ENCODE measurements at regions not wholly inside any gene's neighbourhood (a gene's known extent, or its start where the extent isn't known, plus 50 kb on each side); places are given as distances from the start of the nearest gene placed in this dataset.

GRCh38 chr12:107474099-107474498, 211.5 kb upstream of the PWP1 start:
- no peak for DNase-seq (ENCODE audit: low read depth)

GRCh38 chr12:107474639-107475539, 210.7 kb upstream of the PWP1 start:
- no peak for DNase-seq (ENCODE audit: low read depth)

GRCh38 chr12:107475900-107476299, 209.7 kb upstream of the PWP1 start:
- no peak for DNase-seq (ENCODE audit: low read depth)

DNA sequence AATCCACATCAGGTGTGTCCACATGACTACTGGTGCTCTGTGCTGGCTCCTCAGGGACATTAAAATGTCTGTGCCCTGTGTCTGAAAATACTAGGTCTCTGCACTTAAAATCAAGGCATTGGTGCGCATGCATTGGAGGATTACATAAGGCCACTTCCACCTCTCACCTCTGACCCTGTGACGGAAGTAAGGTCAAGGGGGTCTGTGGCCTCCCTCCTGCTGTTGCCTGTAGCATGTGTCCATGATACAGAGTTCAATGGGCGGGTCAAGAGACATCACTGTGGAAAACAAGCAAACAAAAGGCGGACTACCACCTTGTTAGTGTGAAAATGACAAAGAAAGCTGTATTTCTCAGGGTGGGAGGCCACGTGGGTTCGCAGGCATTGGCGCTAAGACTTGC, 208.6 kb upstream of the PWP1 start:
- no peak for DNase-seq (ENCODE audit: low read depth)

- DNase-seq (ENCODE audit: low read depth): no peak
Measured at GRCh38 chr12:107477947-107478610, 207.5 kb upstream of the PWP1 start.

DNA sequence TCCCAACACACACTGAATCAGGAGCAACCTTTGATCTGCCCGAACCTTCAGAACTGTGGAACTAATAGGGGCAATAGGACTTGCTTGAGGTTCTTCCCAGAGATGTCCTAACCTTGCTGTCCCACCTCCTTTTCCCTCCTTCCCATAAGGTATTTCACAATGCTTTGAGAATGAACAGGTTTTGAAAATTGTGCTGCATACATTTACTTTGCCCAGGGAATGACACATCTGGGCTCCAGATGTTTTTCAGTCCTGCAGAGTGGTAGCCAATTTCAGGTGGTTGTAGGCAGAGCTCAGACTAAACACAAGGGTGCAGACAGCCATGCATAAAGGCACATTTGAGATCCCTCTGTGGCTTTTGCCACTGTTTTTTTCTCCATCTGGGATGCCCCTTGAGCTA, 206.7 kb upstream of the PWP1 start:
- DNase-seq (ENCODE audit: low read depth): peak; percentile 4

- no peak for DNase-seq (ENCODE audit: low read depth)
Measured at GRCh38 chr12:107480836-107481608, 204.6 kb upstream of the PWP1 start.

DNA sequence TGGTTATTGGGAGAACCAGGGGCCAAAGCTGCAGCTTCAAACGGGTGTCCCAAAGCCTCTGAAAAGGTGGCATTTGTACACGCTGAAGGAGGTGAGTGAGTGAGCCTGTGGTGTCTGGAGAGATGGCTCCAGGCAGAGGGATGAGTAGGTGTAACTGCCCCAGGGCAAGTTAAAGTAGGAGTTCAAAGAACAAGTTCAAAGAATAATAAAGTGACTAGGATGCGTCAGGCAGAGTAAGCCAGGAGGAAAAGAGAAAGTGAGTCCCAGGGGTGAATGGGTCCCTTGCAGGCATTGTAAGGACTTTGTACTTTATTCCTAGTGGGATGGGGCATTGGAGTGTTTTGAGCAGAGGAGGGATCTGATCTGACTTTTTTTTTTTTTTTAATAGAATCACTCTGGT, 201.4 kb upstream of the PWP1 start:
- no peak for DNase-seq (ENCODE audit: low read depth)

DNA sequence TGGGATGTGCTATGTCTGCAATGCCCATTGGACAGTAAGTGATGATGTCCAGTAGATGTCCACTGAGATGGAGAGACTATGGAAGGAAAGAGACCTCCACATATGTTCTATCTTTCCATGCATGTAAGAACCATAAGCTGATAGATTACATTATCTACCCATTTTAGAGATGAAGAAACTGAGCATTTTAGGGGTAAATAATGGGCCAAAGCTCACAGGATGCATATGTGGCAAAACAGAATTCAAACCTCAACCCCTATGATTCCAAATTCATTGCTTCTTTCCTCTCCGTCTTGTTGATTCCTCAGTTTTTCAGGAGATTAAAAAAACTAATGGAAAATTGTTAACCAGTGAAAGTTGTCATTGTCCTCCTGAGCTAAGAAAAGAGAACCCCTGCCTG, 200.7 kb upstream of the PWP1 start:
- no peak for DNase-seq (ENCODE audit: low read depth)

DNA sequence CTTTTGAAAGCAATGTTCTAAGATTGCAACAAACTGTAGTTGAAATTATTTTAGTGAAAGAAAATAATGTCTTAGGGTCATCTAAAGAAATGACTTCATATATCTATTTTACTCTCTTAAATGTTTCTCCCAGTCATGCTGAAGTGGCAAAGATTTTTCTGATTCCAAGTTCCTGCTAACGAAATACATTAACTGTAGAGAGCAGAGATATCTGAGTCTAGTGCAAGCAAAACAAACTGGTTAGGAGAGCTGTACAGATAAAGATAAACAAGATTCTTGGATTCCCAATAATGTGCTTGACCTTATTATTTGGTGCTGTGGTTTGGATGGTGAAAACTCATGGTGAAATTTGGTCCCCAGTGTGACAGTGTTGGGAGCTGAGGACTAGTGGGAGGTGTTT, 199.9 kb upstream of the PWP1 start:
- DNase-seq (ENCODE audit: low read depth): no peak

GRCh38 chr12:107486140-107486892, 199.3 kb upstream of the PWP1 start:
- DNase-seq (ENCODE audit: low read depth): no peak

DNA sequence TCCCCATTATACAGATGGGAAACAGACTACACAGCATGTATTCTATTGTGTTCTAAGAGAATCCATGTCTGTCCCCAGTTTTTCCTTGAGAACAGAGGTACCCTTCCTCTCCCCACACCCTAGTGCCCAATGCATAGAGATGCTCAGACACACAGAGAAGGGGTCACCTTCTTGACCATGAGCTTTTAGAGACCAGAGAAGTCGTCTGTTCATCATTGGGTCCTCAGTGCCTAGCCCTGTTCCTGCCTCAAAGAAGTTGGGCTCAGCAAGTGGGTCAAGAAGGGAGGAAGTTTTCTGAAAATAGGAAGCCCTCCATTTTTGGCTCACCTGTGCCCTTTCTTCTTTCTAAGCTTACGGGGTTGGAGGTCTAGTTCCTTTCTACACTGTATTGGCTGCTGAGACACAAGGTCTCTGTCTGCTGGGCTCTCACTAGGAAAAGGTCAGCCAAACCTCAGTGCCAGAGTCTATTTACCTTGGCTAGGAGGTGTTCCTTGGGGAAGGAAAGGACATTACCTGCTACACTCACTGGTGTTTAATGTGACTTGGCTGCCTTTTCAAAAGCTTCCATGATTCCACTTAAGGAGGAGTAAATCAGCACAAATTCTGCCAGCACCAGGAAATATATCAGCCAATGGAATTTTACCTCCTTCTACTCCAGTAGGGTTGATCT, 198.5 kb upstream of the PWP1 start:
- no peak for DNase-seq (ENCODE audit: low read depth)

DNA sequence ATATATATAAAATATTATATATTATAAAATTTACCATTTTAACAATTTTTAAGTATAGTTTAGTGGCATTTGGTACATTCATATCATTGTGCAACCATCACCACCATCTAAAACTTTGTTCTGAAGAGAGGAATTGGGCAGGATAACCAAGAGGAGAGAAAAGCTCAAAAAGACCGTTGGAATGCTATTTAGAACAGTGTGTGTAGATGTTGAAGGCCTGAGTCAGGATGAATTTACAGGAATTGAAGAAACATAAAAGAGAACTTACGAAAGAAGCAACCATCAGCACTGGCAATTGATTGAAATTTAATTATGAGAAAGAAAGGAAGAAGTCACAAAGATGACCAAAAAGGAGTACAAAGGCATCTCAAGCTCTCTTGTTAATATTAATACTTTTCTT, 196.9 kb upstream of the PWP1 start:
- DNase-seq (ENCODE audit: low read depth): no peak

DNA sequence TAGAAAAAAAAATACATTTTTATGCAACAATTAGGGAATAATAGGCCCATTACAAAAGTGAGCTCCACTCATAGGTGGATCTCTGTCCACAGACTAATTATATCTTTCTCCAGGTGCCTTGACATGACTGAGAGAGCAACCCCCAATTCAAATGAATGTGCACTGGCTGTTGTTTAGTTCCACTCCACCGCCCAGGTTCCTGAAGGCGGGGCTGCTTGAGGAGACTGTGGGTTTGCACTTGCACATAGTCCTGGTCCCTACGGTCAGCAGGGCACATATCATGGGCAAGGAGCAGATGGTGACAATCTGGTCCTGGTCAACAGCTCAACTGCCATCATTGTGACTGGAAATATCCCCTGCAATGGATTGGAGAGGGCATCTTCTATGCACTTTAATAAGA, 195.6 kb upstream of the PWP1 start:
- DNase-seq (ENCODE audit: low read depth): no peak

DNA sequence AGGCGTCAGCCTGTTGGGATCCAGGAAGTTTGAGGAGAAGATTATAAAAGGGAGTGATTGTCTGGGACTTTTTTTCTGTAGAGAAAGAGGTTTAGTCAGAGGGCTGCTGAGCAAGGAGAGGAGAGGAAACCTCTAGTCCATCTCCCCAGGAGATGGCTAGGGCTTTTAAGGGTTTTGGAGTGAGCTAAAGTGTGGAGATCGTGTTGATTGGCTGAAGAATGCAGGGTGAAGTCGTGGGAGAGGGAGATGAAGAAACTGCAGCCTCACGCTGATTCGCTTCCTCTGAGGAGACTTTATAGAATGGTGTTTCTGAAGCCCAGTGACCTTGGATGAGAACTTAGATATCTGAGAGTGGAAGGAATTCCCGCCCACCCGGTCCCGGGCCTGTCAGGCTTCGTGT, 193.7 kb upstream of the PWP1 start:
- DNase-seq (ENCODE audit: low read depth): no peak

DNA sequence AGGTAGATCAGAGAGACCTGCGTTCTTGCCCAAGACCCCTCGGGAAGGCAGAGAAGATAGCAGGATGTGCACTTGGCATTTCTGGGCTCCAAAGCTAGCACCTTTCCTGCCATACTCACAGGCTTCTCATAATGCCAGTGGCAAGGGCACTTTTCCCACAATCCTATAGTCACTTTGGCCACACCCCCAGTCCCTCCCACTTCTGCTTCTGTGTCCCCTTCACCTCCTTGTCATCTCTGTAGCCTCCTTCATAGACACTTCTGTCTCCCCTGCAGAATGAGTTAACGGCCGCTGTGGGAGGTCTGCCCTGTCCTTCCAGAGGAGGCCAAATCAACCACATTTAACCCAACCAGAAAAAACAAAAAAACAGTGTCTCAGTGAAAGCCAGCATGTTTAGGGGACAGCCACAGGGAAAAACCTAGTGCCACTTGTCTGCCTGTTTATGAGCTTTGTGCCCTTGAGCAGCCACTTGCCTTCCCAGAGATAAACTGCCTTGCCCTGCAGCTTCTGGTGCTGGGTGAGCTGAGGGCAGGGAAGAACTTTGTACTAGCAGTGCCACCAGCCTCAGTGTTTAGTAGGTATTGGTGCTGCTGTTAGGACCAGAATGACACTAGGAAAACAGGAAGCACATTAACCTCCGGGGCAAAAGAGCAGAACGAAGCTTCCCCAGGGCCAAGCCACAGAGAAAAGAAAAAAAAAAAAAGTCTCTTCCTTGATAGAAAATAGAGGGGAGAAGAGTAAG, 193.0 kb upstream of the PWP1 start:
- DNase-seq (ENCODE audit: low read depth): no peak

DNA sequence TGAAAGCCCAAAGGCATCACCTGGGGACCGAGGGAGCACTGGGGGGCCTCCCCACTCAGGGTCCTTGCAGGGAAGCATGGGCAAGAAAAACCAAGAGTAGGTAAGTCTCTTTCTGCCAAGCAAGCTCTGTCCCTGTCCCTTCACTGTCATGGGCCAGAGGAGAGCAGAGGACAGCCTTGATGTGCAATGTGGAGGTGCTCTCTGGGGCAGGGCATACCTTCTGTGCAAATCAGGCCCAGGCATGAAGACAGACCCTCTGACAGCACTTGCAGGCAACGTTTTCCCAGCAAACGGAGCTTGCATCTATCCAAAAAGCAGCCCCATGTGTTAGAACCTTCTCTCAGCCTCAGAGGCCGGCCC, 192.5 kb upstream of the PWP1 start:
- no peak for DNase-seq (ENCODE audit: low read depth)

- no peak for DNase-seq (ENCODE audit: low read depth)
Measured at GRCh38 chr12:107493666-107494065, 191.9 kb upstream of the PWP1 start.

DNA sequence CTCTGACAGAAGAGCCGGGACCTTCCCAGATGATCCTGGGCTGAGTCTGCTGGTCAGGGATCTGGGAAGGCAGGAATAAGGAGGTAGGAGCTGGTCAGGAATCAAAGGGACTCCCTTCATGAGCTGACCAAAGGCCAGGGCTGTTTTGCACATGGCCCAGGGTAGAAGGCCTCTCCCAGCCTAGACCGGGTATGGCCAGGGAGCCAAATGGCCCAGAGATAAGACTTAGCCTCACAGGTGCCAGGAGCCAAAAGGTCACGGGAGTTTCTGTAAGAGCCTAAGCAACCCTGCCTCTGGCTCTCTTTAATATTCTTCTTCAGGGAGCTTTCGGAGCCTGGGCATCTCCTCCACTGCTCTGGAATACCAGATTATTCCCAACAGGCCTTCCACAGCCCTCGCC, 191.3 kb upstream of the PWP1 start:
- DNase-seq (ENCODE audit: low read depth): no peak

- no peak for DNase-seq (ENCODE audit: low read depth)
Measured at GRCh38 chr12:107495604-107496003, 190.0 kb upstream of the PWP1 start.

DNA sequence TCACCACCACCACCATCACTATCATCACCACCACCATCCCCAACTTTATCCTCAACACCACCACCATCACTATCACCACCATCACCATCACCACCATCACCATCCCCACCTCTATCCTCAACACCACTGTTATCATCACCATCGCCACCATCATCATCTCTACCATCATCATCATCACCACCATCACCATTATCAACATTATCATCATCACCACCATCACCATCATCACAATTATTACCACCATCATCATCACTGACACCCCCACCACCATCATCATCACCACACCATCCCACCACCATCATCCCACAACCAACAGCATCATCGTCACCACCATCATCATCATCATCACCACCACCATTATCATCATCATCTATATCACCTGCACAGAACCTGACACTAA, 188.4 kb upstream of the PWP1 start:
- DNase-seq (ENCODE audit: low read depth): no peak
